Calu3 (cell line): ENCODE measurements at regions not wholly inside any gene's neighbourhood (a gene's known extent, or its start where the extent isn't known, plus 50 kb on each side); places are given as distances from the start of the nearest gene placed in this dataset.

Experiments
- BruUV-seq: library from RNA; stranded (reverse); fragments of 400-500 nt; replicated peaks from 2 replicates; lab custom pipeline; 2021; lab: Mats Ljungman, UMichigan
- CTCF ChIA-PET: fragments of 300-600 bp; sonication (Branson Sonifier 250); formaldehyde crosslinking; loops from one replicate; lab custom pipeline; 2022; ENCODE audit warnings: antibody characterized with exemption; lab: Charles Lee
- DNase-seq: peaks from one replicate; pipeline ENCODE4 v3.0.0; 2022
- H3K27ac Mint-ChIP-seq: one replicate; pipeline ENCODE4 v1.8.0; 2022; ENCODE audit warnings: mixed read lengths; ENCODE audit not compliant: unreplicated experiment
- H3K27me3 Mint-ChIP-seq: one replicate; pipeline ENCODE4 v1.8.0; 2022; ENCODE audit warnings: mixed read lengths; ENCODE audit not compliant: unreplicated experiment
- H3K36me3 Mint-ChIP-seq: one replicate; pipeline ENCODE4 v1.8.0; 2022; ENCODE audit warnings: mild to moderate bottlenecking, moderate library complexity, mixed read lengths; ENCODE audit not compliant: insufficient read depth, unreplicated experiment
- H3K4me1 Mint-ChIP-seq: one replicate; pipeline ENCODE4 v1.8.0; 2022; ENCODE audit warnings: mild to moderate bottlenecking, low read depth, mixed read lengths; ENCODE audit not compliant: unreplicated experiment
- H3K4me3 Mint-ChIP-seq: one replicate; pipeline ENCODE4 v1.8.0; 2022; ENCODE audit warnings: mild to moderate bottlenecking, low read depth, moderate library complexity, mixed read lengths; ENCODE audit not compliant: unreplicated experiment
- H3K9me3 Mint-ChIP-seq: one replicate; pipeline ENCODE4 v1.8.0; 2022; ENCODE audit warnings: low read depth, mixed read lengths; ENCODE audit not compliant: unreplicated experiment
- intact Hi-C: fragments of 100-400 bp; cut with micrococcal nuclease; formaldehyde crosslinking; loops from one replicate; pipeline ENCODE4 v1.10.0; 2022; ENCODE audit not compliant: unreplicated experiment
- TF ChIP-seq, protein P1 (sequence below): fragments of 200-600 bp; IDR thresholded peaks from one replicate; pipeline ENCODE4 v1.8.0; 2022; ENCODE audit warnings: antibody characterized with exemption; ENCODE audit not compliant: unreplicated experiment

DNA sequence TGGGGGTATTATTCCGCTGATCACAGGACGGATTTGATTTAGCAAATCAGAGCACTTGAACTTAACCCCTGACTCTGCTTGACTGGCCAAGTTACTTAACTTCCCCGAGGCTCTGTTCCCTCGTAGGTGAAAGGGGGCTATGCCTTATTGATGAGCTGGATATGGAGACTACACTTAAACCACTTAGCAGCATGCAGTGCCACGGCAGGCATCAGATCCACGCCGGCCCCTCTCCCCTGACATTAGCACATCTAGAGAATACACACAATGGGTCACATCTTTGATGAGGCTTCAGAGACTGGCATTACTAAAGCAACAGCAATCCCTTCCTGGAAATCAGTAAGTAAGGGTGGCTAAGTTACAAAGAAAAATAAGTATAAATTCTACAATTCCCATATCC lies 71.0 kb downstream of the ABCC12 start:
- Mint-ChIP-seq H3K27me3 (peaks cover 68% of the 10 kb centered on the region), H3K4me1 (no peaks in the 10 kb centered on the region), H3K36me3 (no peaks in the 10 kb centered on the region), H3K27ac (no peak overlapping the region), H3K9me3 (no peaks in the 10 kb centered on the region), H3K4me3 (no peak overlapping the region)
- TF ChIP-seq, protein P1, sequence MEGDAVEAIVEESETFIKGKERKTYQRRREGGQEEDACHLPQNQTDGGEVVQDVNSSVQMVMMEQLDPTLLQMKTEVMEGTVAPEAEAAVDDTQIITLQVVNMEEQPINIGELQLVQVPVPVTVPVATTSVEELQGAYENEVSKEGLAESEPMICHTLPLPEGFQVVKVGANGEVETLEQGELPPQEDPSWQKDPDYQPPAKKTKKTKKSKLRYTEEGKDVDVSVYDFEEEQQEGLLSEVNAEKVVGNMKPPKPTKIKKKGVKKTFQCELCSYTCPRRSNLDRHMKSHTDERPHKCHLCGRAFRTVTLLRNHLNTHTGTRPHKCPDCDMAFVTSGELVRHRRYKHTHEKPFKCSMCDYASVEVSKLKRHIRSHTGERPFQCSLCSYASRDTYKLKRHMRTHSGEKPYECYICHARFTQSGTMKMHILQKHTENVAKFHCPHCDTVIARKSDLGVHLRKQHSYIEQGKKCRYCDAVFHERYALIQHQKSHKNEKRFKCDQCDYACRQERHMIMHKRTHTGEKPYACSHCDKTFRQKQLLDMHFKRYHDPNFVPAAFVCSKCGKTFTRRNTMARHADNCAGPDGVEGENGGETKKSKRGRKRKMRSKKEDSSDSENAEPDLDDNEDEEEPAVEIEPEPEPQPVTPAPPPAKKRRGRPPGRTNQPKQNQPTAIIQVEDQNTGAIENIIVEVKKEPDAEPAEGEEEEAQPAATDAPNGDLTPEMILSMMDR: no peak
- intact Hi-C loops: no loop called here
- BruUV-seq: no TSS peak
- DNase-seq: no peak
- CTCF ChIA-PET: no interaction called here

DNA sequence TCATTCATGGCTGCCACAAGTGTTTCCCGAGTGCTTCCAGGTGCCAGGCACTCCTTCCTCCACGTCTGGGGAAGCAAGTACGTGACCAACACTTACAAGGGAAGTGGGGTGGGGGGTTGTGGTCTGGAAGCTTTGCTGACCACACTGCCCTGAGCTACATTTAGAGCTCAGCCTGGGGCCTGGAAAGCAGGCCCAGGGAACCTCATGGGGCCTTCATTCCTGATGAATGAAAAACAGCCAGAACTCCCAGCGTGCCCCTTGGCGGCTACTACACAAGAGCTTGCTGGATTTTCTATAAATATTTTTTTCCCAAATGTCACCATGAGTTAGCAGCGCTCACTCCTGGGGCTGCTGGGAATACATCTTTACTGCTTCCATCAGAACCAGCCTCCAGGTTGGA lies 73.3 kb downstream of the ABCC12 start:
- Mint-ChIP-seq H3K4me1 (no peaks in the 10 kb centered on the region), H3K36me3 (no peaks in the 10 kb centered on the region), H3K27me3 (peaks cover 68% of the 10 kb centered on the region), H3K27ac (no peak overlapping the region), H3K4me3 (no peak overlapping the region), H3K9me3 (no peaks in the 10 kb centered on the region)
- CTCF ChIA-PET: no interaction called here
- intact Hi-C loops: no loop called here
- BruUV-seq: no TSS peak
- DNase-seq: no peak
- TF ChIP-seq, protein P1: no peak

DNA sequence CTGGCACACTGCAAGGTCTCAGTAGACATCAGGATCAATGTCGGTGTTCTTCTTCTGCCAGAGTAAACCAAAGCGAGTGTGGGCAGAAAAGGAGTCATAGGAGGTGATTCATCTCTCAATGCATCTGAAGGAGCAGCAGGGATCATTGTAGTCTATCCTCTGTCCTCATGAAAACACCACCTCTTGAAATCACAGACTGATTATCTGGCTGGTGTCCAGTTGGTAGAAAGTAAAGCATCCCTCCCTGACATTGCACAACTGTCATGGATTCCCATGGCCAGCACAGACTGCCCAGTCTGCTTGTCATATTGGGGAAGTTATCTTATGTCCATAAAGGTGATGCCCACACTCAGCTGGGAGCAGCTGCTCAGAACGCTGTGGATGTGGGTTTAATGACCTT lies 74.1 kb downstream of the ABCC12 start:
- BruUV-seq: no TSS peak
- no peaks in the 10 kb centered on the region for H3K4me1 Mint-ChIP-seq
- H3K27ac Mint-ChIP-seq: no peak overlapping the region
- no peak for DNase-seq
- no peaks in the 10 kb centered on the region for H3K36me3 Mint-ChIP-seq
- no peak overlapping the region for H3K4me3 Mint-ChIP-seq
- CTCF ChIA-PET: no interaction called here
- H3K9me3 Mint-ChIP-seq: no peaks in the 10 kb centered on the region
- intact Hi-C loops: no loop called here
- peaks cover 62% of the 10 kb centered on the region for H3K27me3 Mint-ChIP-seq
- TF ChIP-seq, protein P1: no peak

DNA sequence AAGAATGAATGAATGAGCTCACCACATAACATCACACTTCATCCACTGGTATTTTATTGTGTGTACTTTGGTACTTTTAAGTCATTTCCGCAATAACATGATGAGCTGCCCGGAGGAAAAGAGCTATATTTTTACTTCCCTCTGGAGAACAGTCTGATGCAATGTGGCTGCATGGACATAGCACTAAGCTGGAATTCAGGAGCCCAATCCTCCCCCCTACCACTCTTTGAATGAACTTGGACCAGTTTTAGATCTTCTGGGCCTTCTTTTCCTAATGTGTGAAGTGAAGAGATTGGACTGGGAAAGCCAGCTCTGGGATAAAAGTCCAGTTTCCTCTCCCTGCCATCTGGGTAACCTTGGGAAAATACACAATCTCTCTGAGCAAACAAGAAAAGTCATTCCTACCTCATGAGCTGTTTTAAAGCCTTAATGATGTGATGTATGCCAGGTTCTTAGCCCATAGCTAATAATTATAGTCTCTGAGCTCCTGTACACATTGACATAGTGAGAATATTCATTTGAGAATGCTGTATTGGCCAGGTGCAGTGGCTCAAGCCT lies 79.3 kb downstream of the ABCC12 start:
- H3K27me3 Mint-ChIP-seq: peaks cover 63% of the 10 kb centered on the region
- no peak overlapping the region for H3K4me3 Mint-ChIP-seq
- CTCF ChIA-PET: no interaction called here
- H3K27ac Mint-ChIP-seq: no peak overlapping the region
- BruUV-seq: no TSS peak
- no peaks in the 10 kb centered on the region for H3K9me3 Mint-ChIP-seq
- DNase-seq: no peak
- intact Hi-C loops: no loop called here
- H3K36me3 Mint-ChIP-seq: no peaks in the 10 kb centered on the region
- TF ChIP-seq, protein P1: no peak
- no peaks in the 10 kb centered on the region for H3K4me1 Mint-ChIP-seq
